ENCODE measurements at regions not wholly inside any gene's neighbourhood (a gene's known extent, or its start where the extent isn't known, plus 50 kb on each side); places are given as distances from the start of the nearest gene placed in this dataset.

DNA sequence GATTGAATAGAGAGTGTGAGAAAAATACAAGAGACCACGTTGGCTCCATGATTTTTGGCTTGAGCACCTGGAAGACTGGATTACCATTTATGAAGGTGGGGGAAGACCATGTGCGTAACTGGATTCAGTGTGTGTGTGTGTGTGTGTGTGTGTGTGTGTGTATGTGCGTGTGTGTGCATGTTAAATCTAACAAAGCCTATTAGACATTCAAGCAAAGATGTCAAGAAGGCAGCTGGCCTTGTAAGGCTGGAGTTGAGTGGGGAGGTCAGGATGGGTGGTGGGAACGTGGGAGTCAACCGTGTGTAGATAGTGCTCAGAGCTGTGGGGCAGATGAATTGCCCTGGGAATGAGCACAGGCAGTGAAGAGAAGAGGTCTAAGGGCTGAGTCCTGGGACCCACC is 293.8 kb upstream of the POU3F1 start:
- H3K27ac ChIP-seq (ENCODE audit: low read depth in 1 of 2, low read length in 2 of 2), result no peak overlapping the region
- no peaks in the 10 kb centered on the region for H3K27me3 ChIP-seq (ENCODE audit: control insufficient read depth in 1 of 2, insufficient read depth in 2 of 2, low read length in 1 of 2)
- no peaks in the 10 kb centered on the region for H3K4me1 ChIP-seq (ENCODE audit: control insufficient read depth in 1 of 2, insufficient read depth in 2 of 2, low read length in 2 of 2)
- ATAC-seq (ENCODE audit: low FRiP score) (no peak), DNase-seq (no peak)
- 69 to 79% methylated on average over 5 of the region's 5 CpGs for WGBS, 2 donors
- H3K4me3 ChIP-seq (ENCODE audit: low read length in 2 of 2), result no peak overlapping the region
- peaks cover 3% of the 10 kb centered on the region for H3K9me3 ChIP-seq (ENCODE audit: control insufficient read depth, low read length)
- intact Hi-C loops (cut with DNase I), result no loop called here
- H3K36me3 ChIP-seq (ENCODE audit: control insufficient read depth in 1 of 2, insufficient read depth in 2 of 2, low read length in 1 of 2), result no peaks in the 10 kb centered on the region

DNA sequence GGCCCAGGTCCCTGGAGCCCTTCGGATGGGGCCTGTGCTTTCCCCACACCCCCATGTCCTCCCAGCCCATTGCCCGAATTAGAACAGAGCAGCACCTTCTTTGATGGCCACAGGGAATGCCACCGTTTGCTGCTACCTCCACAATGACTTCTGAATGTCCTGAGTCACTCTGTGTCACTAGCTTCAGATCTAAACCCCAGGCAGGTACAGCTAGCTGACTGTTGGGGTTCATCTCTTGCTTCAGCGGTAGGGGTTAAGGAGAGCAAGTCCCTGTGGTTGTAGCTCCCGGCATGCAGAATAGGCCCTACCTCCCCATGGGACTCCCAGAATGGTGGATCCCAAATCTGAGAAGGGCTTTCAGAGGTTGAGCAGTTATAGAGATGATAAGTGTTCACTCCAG is 291.1 kb upstream of the POU3F1 start:
- Histone ChIP-seq H3K4me1 (ENCODE audit: control insufficient read depth in 1 of 2, insufficient read depth in 2 of 2, low read length in 2 of 2) (no peaks in the 10 kb centered on the region), H3K27me3 (ENCODE audit: control insufficient read depth in 1 of 2, insufficient read depth in 2 of 2, low read length in 1 of 2) (no peaks in the 10 kb centered on the region), H3K4me3 (ENCODE audit: low read length in 2 of 2) (no peak overlapping the region), H3K36me3 (ENCODE audit: control insufficient read depth in 1 of 2, insufficient read depth in 2 of 2, low read length in 1 of 2) (no peaks in the 10 kb centered on the region), H3K27ac (ENCODE audit: low read depth in 1 of 2, low read length in 2 of 2) (no peak overlapping the region), H3K9me3 (ENCODE audit: control insufficient read depth, low read length) (no peaks in the 10 kb centered on the region)
- 65 to 71% methylated on average over 5 of the region's 5 CpGs for WGBS, 2 donors
- no peak for DNase-seq
- intact Hi-C loops (cut with DNase I), result no loop called here
- no peak for ATAC-seq (ENCODE audit: low FRiP score)

DNA sequence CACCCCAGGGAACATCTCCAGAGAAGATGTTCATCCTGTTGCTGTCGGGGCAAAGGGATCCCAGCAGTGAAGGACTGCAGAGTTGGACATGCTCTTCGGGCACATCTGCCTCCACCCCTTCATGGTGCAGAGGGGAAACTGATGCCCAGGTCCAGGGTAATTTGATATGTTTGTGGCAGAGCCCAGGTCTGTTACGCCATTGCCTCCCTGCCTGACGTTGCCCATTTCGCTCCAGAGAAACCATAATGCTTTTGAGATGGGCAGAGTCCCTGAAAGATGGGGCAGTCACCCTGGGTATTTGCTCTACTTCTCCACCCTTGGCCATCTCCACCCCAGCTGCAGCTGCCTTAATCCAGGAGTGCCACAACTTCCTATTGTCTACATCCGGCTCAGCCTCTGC is 290.4 kb upstream of the POU3F1 start:
- Histone ChIP-seq H3K27ac (ENCODE audit: low read depth in 1 of 2, low read length in 2 of 2) (no peak overlapping the region), H3K4me3 (ENCODE audit: low read length in 2 of 2) (no peak overlapping the region), H3K9me3 (ENCODE audit: control insufficient read depth, low read length) (no peaks in the 10 kb centered on the region), H3K27me3 (ENCODE audit: control insufficient read depth in 1 of 2, insufficient read depth in 2 of 2, low read length in 1 of 2) (no peaks in the 10 kb centered on the region), H3K36me3 (ENCODE audit: control insufficient read depth in 1 of 2, insufficient read depth in 2 of 2, low read length in 1 of 2) (no peaks in the 10 kb centered on the region), H3K4me1 (ENCODE audit: control insufficient read depth in 1 of 2, insufficient read depth in 2 of 2, low read length in 2 of 2) (no peaks in the 10 kb centered on the region)
- DNase-seq (no peak), ATAC-seq (ENCODE audit: low FRiP score) (no peak)
- WGBS, 2 donors, result 76 to 82% methylated on average over 6 of the region's 6 CpGs
- intact Hi-C loops (cut with DNase I), result no loop called here

DNA sequence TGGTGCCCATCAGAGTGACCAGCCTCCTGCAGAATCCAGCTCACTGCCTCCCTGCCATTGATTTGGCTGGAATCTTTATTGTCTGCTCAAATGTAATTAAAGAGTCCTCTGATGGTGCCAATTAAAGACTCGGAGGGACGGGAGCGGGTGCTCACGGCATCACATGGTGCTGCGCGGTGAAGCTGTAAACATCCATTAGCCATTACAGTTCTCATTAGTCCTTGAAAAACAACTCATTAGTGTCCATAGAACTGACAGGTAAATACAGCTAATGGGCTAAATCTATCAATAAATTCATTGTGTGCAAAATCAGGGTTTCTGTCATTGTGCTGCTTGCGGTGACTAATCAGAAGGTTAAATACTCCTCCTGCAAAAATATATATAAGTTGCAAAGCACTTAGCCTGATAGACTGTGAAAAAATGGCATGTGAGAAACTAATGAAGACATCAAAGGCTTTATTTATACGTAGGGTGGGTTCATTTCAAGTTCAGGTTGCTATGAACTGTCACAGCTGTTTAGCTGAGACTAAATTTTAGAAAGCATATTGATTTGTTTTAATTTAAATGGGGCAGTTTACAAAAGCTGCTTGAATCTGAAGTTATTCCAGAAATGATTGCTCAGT is 289.8 kb upstream of the POU3F1 start:
- Histone ChIP-seq H3K36me3 (ENCODE audit: control insufficient read depth in 1 of 2, insufficient read depth in 2 of 2, low read length in 1 of 2) (no peaks in the 10 kb centered on the region), H3K9me3 (ENCODE audit: control insufficient read depth, low read length) (no peaks in the 10 kb centered on the region), H3K27ac (ENCODE audit: low read depth in 1 of 2, low read length in 2 of 2) (no peak overlapping the region), H3K4me1 (ENCODE audit: control insufficient read depth in 1 of 2, insufficient read depth in 2 of 2, low read length in 2 of 2) (no peaks in the 10 kb centered on the region), H3K4me3 (ENCODE audit: low read length in 2 of 2) (no peak overlapping the region), H3K27me3 (ENCODE audit: control insufficient read depth in 1 of 2, insufficient read depth in 2 of 2, low read length in 1 of 2) (no peaks in the 10 kb centered on the region)
- ATAC-seq (ENCODE audit: low FRiP score), result no peak
- 84 to 85% methylated on average over 8 of the region's 8 CpGs for WGBS, 2 donors
- DNase-seq, result no peak
- intact Hi-C loops (cut with DNase I), result no loop called here

DNA sequence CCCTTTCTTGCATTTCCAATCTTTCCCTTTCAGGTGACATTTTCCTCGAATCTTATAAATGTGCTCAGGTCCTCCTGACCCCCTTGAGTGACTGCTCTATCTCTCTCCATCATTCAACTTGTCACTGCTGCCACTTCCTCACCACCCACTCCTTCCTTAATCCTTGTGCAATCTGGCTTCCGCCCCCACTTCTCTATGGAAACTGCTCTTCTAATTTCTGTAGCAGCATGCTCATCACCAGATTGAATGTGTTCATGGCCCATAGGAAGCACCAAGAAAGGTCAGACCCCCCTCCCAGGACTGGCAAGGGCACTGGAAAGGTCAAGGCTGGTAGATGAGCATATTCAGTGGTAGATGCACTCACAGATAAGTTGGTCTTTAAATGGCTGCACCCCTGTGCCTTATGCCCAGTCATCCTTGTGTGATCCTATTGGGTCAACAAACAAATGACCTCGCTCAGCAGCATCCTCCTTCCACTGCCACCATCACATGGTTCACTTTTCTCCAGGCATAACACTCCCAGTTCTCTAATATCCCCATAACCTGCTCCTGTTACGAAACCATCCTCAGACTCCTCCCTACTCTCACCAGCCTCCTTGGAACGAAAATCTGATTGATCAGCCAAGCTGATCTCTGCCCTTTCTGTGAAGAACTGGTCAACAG is 288.5 kb upstream of the POU3F1 start:
- ATAC-seq (ENCODE audit: low FRiP score), result no peak
- H3K27ac ChIP-seq (ENCODE audit: low read depth in 1 of 2, low read length in 2 of 2), result no peak overlapping the region
- H3K9me3 ChIP-seq (ENCODE audit: control insufficient read depth, low read length), result no peaks in the 10 kb centered on the region
- H3K27me3 ChIP-seq (ENCODE audit: control insufficient read depth in 1 of 2, insufficient read depth in 2 of 2, low read length in 1 of 2), result no peaks in the 10 kb centered on the region
- no peak for DNase-seq
- intact Hi-C loops (cut with DNase I), result no loop called here
- 60 to 76% methylated on average over 5 of the region's 5 CpGs for WGBS, 2 donors
- H3K36me3 ChIP-seq (ENCODE audit: control insufficient read depth in 1 of 2, insufficient read depth in 2 of 2, low read length in 1 of 2), result no peaks in the 10 kb centered on the region
- no peaks in the 10 kb centered on the region for H3K4me1 ChIP-seq (ENCODE audit: control insufficient read depth in 1 of 2, insufficient read depth in 2 of 2, low read length in 2 of 2)
- H3K4me3 ChIP-seq (ENCODE audit: low read length in 2 of 2), result no peak overlapping the region

DNA sequence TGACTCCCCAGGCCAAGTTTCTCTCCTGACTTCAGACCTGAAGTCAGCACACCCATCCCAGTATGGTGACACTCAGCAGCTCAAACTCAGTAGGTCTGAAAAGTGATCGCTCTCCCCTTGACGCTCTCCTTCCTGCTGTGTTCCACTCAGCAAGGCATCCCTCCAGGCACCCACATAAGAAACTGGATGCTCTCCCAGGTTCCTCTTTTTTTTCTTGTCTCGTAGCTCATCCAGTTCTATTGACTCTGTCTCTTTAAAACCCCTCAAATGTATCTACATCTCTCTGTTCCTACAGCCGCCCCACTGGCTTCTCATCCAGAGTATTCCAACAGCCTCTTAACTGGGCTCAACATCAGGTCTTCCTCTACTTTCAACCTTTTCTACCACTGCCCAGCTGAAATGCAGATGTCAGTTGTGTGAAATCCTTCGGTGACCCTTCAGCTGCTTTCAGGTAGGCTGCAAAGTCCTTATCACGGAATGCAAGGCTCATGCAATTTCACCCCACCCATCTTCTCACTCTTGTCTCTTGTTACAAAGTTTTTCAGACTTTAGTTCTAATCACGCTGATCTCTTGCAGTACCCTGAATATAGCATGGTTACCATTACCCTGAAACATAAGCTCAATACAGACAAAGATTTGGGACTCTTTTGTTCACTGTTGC is 286.2 kb upstream of the POU3F1 start:
- Histone ChIP-seq H3K27me3 (ENCODE audit: control insufficient read depth in 1 of 2, insufficient read depth in 2 of 2, low read length in 1 of 2) (no peaks in the 10 kb centered on the region), H3K4me3 (ENCODE audit: low read length in 2 of 2) (no peak overlapping the region), H3K36me3 (ENCODE audit: control insufficient read depth in 1 of 2, insufficient read depth in 2 of 2, low read length in 1 of 2) (no peaks in the 10 kb centered on the region), H3K27ac (ENCODE audit: low read depth in 1 of 2, low read length in 2 of 2) (no peak overlapping the region), H3K4me1 (ENCODE audit: control insufficient read depth in 1 of 2, insufficient read depth in 2 of 2, low read length in 2 of 2) (no peaks in the 10 kb centered on the region), H3K9me3 (ENCODE audit: control insufficient read depth, low read length) (no peaks in the 10 kb centered on the region)
- WGBS, 2 donors, result 76 to 79% methylated on average over 7 of the region's 7 CpGs
- ATAC-seq (ENCODE audit: low FRiP score) (no peak), DNase-seq (no peak)
- intact Hi-C loops (cut with DNase I), result no loop called here

DNA sequence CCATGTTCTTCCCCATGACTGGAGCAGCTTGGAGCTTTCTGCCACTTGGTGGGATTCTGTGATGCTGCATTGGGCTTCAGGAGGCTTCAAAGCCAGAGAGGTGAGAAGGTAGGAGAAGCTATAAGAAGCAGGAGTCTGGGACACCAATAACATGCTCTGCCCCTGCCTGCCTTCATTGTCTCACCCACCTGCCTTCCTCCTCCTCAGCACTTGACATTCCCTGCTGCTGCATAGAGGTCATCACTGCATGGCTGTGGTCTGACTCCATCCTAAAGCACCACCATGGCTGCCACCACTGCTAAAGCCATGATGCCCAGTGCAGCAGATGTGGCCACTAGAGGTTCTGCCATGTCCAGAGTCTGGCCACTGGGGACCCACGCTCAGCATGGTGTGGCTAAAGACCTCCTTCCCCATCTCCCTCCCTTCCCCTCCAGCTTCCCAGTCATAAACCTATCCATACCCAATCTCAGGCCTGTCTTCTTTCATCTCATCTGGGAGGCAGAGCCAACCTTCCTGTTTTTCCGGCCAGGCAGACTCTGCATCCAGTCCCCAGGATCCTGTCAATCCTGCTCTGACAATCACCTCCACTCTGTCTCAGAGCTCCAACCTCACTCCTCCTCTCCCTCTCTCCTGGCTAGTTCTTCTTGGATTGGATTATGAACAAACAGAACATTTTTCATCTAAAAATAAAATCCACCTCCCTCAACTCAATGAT is 285.1 kb upstream of the POU3F1 start:
- intact Hi-C loops (cut with DNase I), result no loop called here
- WGBS, 2 donors, result 52 to 77% methylated on average over 2 of the region's 2 CpGs

DNA sequence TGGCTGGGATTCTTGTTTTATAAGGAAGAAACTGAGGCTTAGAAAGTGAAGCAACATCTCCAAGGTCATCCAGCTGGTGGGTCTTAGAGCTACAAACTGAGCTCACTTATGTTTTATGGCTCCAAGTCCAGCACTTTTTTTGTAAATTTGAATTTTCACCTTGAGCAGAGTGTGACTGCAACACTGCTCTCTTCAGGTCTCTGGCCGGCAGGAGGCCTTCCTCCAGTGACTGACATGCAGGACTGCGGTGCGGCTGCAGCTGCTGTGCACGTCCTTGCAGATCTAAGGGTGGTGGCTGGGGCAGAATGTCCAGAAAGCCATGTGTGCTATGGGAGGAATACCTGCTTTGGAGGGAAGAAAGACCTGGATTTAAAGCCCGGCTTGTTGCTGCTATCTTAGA is 284.2 kb upstream of the POU3F1 start:
- H3K4me1 ChIP-seq (ENCODE audit: control insufficient read depth in 1 of 2, insufficient read depth in 2 of 2, low read length in 2 of 2), result no peaks in the 10 kb centered on the region
- H3K36me3 ChIP-seq (ENCODE audit: control insufficient read depth in 1 of 2, insufficient read depth in 2 of 2, low read length in 1 of 2), result no peaks in the 10 kb centered on the region
- H3K9me3 ChIP-seq (ENCODE audit: control insufficient read depth, low read length), result no peaks in the 10 kb centered on the region
- DNase-seq (no peak), ATAC-seq (ENCODE audit: low FRiP score) (no peak)
- H3K27me3 ChIP-seq (ENCODE audit: control insufficient read depth in 1 of 2, insufficient read depth in 2 of 2, low read length in 1 of 2), result no peaks in the 10 kb centered on the region
- intact Hi-C loops (cut with DNase I), result no loop called here
- H3K27ac ChIP-seq (ENCODE audit: low read depth in 1 of 2, low read length in 2 of 2), result no peak overlapping the region
- H3K4me3 ChIP-seq (ENCODE audit: low read length in 2 of 2), result no peak overlapping the region
- 71 to 78% methylated on average over 5 of the region's 5 CpGs for WGBS, 2 donors

More for the DNA sequence above, 285.1 kb upstream of the POU3F1 start:
- H3K4me1 ChIP-seq (ENCODE audit: control insufficient read depth in 1 of 2, insufficient read depth in 2 of 2, low read length in 2 of 2), result no peaks in the 10 kb centered on the region
- DNase-seq (no peak), ATAC-seq (ENCODE audit: low FRiP score) (no peak)
- no peak overlapping the region for H3K27ac ChIP-seq (ENCODE audit: low read depth in 1 of 2, low read length in 2 of 2)
- H3K36me3 ChIP-seq (ENCODE audit: control insufficient read depth in 1 of 2, insufficient read depth in 2 of 2, low read length in 1 of 2), result no peaks in the 10 kb centered on the region
- no peaks in the 10 kb centered on the region for H3K27me3 ChIP-seq (ENCODE audit: control insufficient read depth in 1 of 2, insufficient read depth in 2 of 2, low read length in 1 of 2)
- no peak overlapping the region for H3K4me3 ChIP-seq (ENCODE audit: low read length in 2 of 2)
- no peaks in the 10 kb centered on the region for H3K9me3 ChIP-seq (ENCODE audit: control insufficient read depth, low read length)

All from aorta (tissue), 5 donors.